ENCODE measurements at regions not wholly inside any gene's neighbourhood (a gene's known extent, or its start where the extent isn't known, plus 50 kb on each side); places are given as distances from the start of the nearest gene placed in this dataset.

GRCh38 chr2:82226441-82226840, 1921.9 kb upstream of the LRRTM1 start:
- TF ChIP-seq POLR2A (IDR thresholded peaks at IDR 0.05) (no peak), CTCF (IDR thresholded peaks at IDR 0.05) (no peak), POLR2AphosphoS5 (IDR thresholded peaks at IDR 0.05) (no peak), EP300 (IDR thresholded peaks at IDR 0.05) (no peak)

Measured in upper lobe of left lung (tissue), 4 donors.